GM23338 (cell line): ENCODE measurements at regions not wholly inside any gene's neighbourhood (a gene's known extent, or its start where the extent isn't known, plus 50 kb on each side); places are given as distances from the start of the nearest gene placed in this dataset.

ENCODE experiments used
- ATAC-seq: fragments of 200-7000 bp; cut with Tn5 transposase; 3 replicates; pipeline ENCODE4 v1.9.1; 2020
- DNase-seq: peaks from one replicate; pipeline ENCODE4 v3.0.0-alpha.2; 2015; ENCODE audit warnings: low spot score
- H2AFZ ChIP-seq: fragments of 200-600 bp; sonication (generic); 2 replicates; pipeline ENCODE4 v1.8.0; 2016; ENCODE audit warnings: antibody characterized with exemption, mild to moderate bottlenecking, moderate library complexity
- H3F3A ChIP-seq: fragments of 200-600 bp; sonication (generic); replicated peaks from 2 replicates; pipeline ENCODE4 v1.8.0; 2017; ENCODE audit warnings: antibody characterized with exemption, mixed run types, low read depth
- H3K27ac ChIP-seq: fragments of 200-600 bp; sonication (generic); 2 replicates; pipeline ENCODE4 v1.6.1; 2016; ENCODE audit warnings: low read depth
- H3K27me3 ChIP-seq: fragments of 200-600 bp; sonication (generic); 2 replicates; pipeline ENCODE4 v1.8.0; 2016; ENCODE audit warnings: mild to moderate bottlenecking, mixed run types, moderate library complexity; ENCODE audit not compliant: insufficient read depth
- H3K36me3 ChIP-seq: fragments of 200-600 bp; sonication (generic); 2 replicates; pipeline ENCODE4 v1.8.0; 2016; ENCODE audit warnings: mild to moderate bottlenecking; ENCODE audit not compliant: insufficient read depth
- H3K4me1 ChIP-seq: fragments of 200-600 bp; sonication (generic); 2 replicates; pipeline ENCODE4 v1.8.0; 2016; ENCODE audit warnings: mild to moderate bottlenecking, moderate library complexity; ENCODE audit not compliant: insufficient read depth
- H3K4me2 ChIP-seq: fragments of 200-600 bp; sonication (generic); 2 replicates; pipeline ENCODE4 v1.7.1; 2017; ENCODE audit warnings: mixed run types
- H3K4me3 ChIP-seq: fragments of 200-600 bp; sonication (generic); 2 replicates; pipeline ENCODE4 v1.6.1; 2016; ENCODE audit warnings: mixed run types
- H3K79me2 ChIP-seq: fragments of 200-600 bp; sonication (generic); replicated peaks from 2 replicates; pipeline ENCODE4 v1.8.0; 2017; ENCODE audit warnings: mild to moderate bottlenecking; ENCODE audit not compliant: insufficient read depth
- H3K9me2 ChIP-seq: fragments of 200-600 bp; sonication (generic); 2 replicates; pipeline ENCODE4 v1.8.0; 2017; ENCODE audit not compliant: insufficient read depth
- H4K20me1 ChIP-seq: fragments of 200-600 bp; sonication (generic); replicated peaks from 2 replicates; pipeline ENCODE4 v1.8.0; 2017; ENCODE audit warnings: mild to moderate bottlenecking; ENCODE audit not compliant: insufficient read depth
- H3K27ac Mint-ChIP-seq: 2 replicates; pipeline ENCODE4 v1.8.0; 2020; ENCODE audit warnings: inconsistent platforms, mild to moderate bottlenecking, moderate library complexity, mixed read lengths
- H3K27me3 Mint-ChIP-seq: 3 replicates; pipeline ENCODE4 v1.8.0; 2022; ENCODE audit warnings: low read depth, mild to moderate bottlenecking, moderate library complexity, mixed read lengths, inconsistent platforms; ENCODE audit not compliant: insufficient read depth, poor library complexity
- H3K36me3 Mint-ChIP-seq: 3 replicates; pipeline ENCODE4 v1.8.0; 2021; ENCODE audit warnings: low read depth, mild to moderate bottlenecking, inconsistent platforms, moderate library complexity, mixed read lengths
- H3K4me1 Mint-ChIP-seq: 3 replicates; pipeline ENCODE4 v1.8.0; 2020; ENCODE audit warnings: mild to moderate bottlenecking, inconsistent platforms, mixed read lengths
- H3K4me3 Mint-ChIP-seq: 3 replicates; pipeline ENCODE4 v1.8.0; 2021; ENCODE audit warnings: moderate library complexity, mild to moderate bottlenecking, inconsistent platforms, mixed read lengths
- H3K9me3 Mint-ChIP-seq: 3 replicates; pipeline ENCODE4 v1.8.0; 2020; ENCODE audit warnings: moderate library complexity, mild to moderate bottlenecking, inconsistent platforms, mixed read lengths
- CREB1 ChIP-seq: fragments of 250-450 bp; sonication (Bioruptor Pico); IDR thresholded peaks from 2 replicates; pipeline ENCODE4 v1.5.0; 2020; ENCODE audit warnings: low read depth, mild to moderate bottlenecking, moderate library complexity
- EZH2 ChIP-seq: fragments of 200-600 bp; sonication (generic); IDR thresholded peaks from one replicate; pipeline ENCODE4 v1.8.0; 2017; ENCODE audit warnings: antibody characterized with exemption, mild to moderate bottlenecking, low read depth; ENCODE audit not compliant: unreplicated experiment
- EZH2phosphoT487 ChIP-seq: fragments of 200-600 bp; sonication (generic); IDR thresholded peaks from one replicate; pipeline ENCODE4 v1.8.1; 2018; ENCODE audit warnings: antibody characterized with exemption; ENCODE audit not compliant: unreplicated experiment
- JUNB ChIP-seq: IDR thresholded peaks from one replicate; pipeline ENCODE4 v1.6.1; 2016; ENCODE audit warnings: antibody characterized with exemption; ENCODE audit not compliant: unreplicated experiment
- NANOG ChIP-seq: IDR thresholded peaks from 2 replicates; pipeline ENCODE4 v1.6.1; 2016; ENCODE audit warnings: antibody characterized with exemption, borderline replicate concordance
- POLR2AphosphoS5 ChIP-seq: IDR thresholded peaks from 2 replicates; pipeline ENCODE4 v1.6.1; 2016; ENCODE audit warnings: antibody characterized with exemption, low read depth
- STAT1 ChIP-seq: IDR thresholded peaks from one replicate; pipeline ENCODE4 v1.6.1; 2016; ENCODE audit warnings: antibody characterized with exemption; ENCODE audit not compliant: unreplicated experiment
- ZNF114 ChIP-seq: fragments of 250-450 bp; sonication (Bioruptor Pico); IDR thresholded peaks from 2 replicates; pipeline ENCODE4 v1.5.0; 2020; ENCODE audit warnings: mild to moderate bottlenecking, moderate library complexity
- ZNF331 ChIP-seq: fragments of 250-450 bp; sonication (Bioruptor Pico); IDR thresholded peaks from 2 replicates; pipeline ENCODE4 v1.5.0; 2020; ENCODE audit warnings: low read depth, mild to moderate bottlenecking, moderate library complexity
- TF ChIP-seq, protein P1 (sequence below): IDR thresholded peaks from one replicate; pipeline ENCODE4 v1.6.1; 2018; ENCODE audit warnings: antibody characterized with exemption; ENCODE audit not compliant: unreplicated experiment
- TF ChIP-seq, protein P2 (sequence below): IDR thresholded peaks from 2 replicates; pipeline ENCODE4 v1.6.1; 2016; ENCODE audit warnings: antibody characterized with exemption
- TF ChIP-seq, protein P3 (sequence below), 2 experiments: fragments of 200-600 bp in 1 of 2; sonication (generic) in 1 of 2; conservative IDR thresholded peaks; 2 replicates each; pipeline versions ENCODE4 v1.5.1 to v1.6.1; 2016 to 2017; ENCODE audit warnings: antibody characterized with exemption in 2 of 2, low read depth in 2 of 2, mild to moderate bottlenecking in 2 of 2, moderate library complexity in 1 of 2
- TF ChIP-seq, protein P4 (sequence below): fragments of 250-450 bp; sonication (Bioruptor Pico); IDR thresholded peaks from 2 replicates; pipeline ENCODE4 v1.5.0; 2020; ENCODE audit warnings: mild to moderate bottlenecking, moderate library complexity

DNA sequence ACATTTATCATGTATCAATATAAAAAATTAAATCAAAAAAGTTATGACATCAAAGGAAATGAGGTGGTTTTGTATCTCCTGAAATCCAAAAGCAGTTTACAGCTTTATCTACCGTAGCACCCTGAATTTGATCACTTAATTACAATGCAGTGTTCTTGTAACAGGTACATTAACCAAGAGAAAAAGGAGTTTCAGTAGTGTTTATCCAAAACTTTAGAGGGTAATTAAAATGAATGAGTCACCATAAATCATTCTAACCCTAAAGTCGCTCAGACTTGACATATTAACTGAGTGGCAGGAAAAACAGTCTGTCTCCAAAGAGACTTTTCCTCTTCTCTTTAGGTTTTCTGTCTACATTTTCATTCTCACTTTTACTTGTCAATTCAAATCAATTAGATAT, 907.6 kb upstream of the EPHA5 start:
- H3F3A ChIP-seq = no peaks in the 10 kb centered on the region
- DNase-seq = no peak
- no peaks in the 10 kb centered on the region for H4K20me1 ChIP-seq
- H3K79me2 ChIP-seq = no peaks in the 10 kb centered on the region
- no peak overlapping the region for H3K4me3 ChIP-seq
- H3K9me2 ChIP-seq = no peaks in the 10 kb centered on the region
- H3K36me3 ChIP-seq = no peaks in the 10 kb centered on the region
- H3K9me3 Mint-ChIP-seq = no peaks in the 10 kb centered on the region
- no peaks in the 10 kb centered on the region for H3K4me1 ChIP-seq
- H3K27me3 Mint-ChIP-seq = no peaks in the 10 kb centered on the region
- H3K4me1 Mint-ChIP-seq = no peaks in the 10 kb centered on the region
- no peak overlapping the region for H3K27ac Mint-ChIP-seq
- H3K4me3 Mint-ChIP-seq = no peak overlapping the region
- no peak overlapping the region for H2AFZ ChIP-seq
- no peaks in the 10 kb centered on the region for H3K36me3 Mint-ChIP-seq
- no peak overlapping the region for H3K27ac ChIP-seq
- no peak for ATAC-seq
- TF ChIP-seq EZH2 (no peak), NANOG (no peak), EZH2phosphoT487 (no peak), POLR2AphosphoS5 (no peak), ZNF331 (CRISPR knock-in tag) (no peak), STAT1 (no peak), CREB1 (CRISPR knock-in tag) (no peak), ZNF114 (CRISPR knock-in tag) (no peak), JUNB (no peak)
- TF ChIP-seq, protein P1, sequence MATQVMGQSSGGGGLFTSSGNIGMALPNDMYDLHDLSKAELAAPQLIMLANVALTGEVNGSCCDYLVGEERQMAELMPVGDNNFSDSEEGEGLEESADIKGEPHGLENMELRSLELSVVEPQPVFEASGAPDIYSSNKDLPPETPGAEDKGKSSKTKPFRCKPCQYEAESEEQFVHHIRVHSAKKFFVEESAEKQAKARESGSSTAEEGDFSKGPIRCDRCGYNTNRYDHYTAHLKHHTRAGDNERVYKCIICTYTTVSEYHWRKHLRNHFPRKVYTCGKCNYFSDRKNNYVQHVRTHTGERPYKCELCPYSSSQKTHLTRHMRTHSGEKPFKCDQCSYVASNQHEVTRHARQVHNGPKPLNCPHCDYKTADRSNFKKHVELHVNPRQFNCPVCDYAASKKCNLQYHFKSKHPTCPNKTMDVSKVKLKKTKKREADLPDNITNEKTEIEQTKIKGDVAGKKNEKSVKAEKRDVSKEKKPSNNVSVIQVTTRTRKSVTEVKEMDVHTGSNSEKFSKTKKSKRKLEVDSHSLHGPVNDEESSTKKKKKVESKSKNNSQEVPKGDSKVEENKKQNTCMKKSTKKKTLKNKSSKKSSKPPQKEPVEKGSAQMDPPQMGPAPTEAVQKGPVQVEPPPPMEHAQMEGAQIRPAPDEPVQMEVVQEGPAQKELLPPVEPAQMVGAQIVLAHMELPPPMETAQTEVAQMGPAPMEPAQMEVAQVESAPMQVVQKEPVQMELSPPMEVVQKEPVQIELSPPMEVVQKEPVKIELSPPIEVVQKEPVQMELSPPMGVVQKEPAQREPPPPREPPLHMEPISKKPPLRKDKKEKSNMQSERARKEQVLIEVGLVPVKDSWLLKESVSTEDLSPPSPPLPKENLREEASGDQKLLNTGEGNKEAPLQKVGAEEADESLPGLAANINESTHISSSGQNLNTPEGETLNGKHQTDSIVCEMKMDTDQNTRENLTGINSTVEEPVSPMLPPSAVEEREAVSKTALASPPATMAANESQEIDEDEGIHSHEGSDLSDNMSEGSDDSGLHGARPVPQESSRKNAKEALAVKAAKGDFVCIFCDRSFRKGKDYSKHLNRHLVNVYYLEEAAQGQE = no peak
- TF ChIP-seq, protein P2, sequence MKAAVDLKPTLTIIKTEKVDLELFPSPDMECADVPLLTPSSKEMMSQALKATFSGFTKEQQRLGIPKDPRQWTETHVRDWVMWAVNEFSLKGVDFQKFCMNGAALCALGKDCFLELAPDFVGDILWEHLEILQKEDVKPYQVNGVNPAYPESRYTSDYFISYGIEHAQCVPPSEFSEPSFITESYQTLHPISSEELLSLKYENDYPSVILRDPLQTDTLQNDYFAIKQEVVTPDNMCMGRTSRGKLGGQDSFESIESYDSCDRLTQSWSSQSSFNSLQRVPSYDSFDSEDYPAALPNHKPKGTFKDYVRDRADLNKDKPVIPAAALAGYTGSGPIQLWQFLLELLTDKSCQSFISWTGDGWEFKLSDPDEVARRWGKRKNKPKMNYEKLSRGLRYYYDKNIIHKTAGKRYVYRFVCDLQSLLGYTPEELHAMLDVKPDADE = no peak
- TF ChIP-seq, protein P3, sequence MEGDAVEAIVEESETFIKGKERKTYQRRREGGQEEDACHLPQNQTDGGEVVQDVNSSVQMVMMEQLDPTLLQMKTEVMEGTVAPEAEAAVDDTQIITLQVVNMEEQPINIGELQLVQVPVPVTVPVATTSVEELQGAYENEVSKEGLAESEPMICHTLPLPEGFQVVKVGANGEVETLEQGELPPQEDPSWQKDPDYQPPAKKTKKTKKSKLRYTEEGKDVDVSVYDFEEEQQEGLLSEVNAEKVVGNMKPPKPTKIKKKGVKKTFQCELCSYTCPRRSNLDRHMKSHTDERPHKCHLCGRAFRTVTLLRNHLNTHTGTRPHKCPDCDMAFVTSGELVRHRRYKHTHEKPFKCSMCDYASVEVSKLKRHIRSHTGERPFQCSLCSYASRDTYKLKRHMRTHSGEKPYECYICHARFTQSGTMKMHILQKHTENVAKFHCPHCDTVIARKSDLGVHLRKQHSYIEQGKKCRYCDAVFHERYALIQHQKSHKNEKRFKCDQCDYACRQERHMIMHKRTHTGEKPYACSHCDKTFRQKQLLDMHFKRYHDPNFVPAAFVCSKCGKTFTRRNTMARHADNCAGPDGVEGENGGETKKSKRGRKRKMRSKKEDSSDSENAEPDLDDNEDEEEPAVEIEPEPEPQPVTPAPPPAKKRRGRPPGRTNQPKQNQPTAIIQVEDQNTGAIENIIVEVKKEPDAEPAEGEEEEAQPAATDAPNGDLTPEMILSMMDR (conservative IDR thresholded peaks at IDR 0.05; ENCODE audit: low read depth in 2 of 2) = no peak
- TF ChIP-seq, protein P4, sequence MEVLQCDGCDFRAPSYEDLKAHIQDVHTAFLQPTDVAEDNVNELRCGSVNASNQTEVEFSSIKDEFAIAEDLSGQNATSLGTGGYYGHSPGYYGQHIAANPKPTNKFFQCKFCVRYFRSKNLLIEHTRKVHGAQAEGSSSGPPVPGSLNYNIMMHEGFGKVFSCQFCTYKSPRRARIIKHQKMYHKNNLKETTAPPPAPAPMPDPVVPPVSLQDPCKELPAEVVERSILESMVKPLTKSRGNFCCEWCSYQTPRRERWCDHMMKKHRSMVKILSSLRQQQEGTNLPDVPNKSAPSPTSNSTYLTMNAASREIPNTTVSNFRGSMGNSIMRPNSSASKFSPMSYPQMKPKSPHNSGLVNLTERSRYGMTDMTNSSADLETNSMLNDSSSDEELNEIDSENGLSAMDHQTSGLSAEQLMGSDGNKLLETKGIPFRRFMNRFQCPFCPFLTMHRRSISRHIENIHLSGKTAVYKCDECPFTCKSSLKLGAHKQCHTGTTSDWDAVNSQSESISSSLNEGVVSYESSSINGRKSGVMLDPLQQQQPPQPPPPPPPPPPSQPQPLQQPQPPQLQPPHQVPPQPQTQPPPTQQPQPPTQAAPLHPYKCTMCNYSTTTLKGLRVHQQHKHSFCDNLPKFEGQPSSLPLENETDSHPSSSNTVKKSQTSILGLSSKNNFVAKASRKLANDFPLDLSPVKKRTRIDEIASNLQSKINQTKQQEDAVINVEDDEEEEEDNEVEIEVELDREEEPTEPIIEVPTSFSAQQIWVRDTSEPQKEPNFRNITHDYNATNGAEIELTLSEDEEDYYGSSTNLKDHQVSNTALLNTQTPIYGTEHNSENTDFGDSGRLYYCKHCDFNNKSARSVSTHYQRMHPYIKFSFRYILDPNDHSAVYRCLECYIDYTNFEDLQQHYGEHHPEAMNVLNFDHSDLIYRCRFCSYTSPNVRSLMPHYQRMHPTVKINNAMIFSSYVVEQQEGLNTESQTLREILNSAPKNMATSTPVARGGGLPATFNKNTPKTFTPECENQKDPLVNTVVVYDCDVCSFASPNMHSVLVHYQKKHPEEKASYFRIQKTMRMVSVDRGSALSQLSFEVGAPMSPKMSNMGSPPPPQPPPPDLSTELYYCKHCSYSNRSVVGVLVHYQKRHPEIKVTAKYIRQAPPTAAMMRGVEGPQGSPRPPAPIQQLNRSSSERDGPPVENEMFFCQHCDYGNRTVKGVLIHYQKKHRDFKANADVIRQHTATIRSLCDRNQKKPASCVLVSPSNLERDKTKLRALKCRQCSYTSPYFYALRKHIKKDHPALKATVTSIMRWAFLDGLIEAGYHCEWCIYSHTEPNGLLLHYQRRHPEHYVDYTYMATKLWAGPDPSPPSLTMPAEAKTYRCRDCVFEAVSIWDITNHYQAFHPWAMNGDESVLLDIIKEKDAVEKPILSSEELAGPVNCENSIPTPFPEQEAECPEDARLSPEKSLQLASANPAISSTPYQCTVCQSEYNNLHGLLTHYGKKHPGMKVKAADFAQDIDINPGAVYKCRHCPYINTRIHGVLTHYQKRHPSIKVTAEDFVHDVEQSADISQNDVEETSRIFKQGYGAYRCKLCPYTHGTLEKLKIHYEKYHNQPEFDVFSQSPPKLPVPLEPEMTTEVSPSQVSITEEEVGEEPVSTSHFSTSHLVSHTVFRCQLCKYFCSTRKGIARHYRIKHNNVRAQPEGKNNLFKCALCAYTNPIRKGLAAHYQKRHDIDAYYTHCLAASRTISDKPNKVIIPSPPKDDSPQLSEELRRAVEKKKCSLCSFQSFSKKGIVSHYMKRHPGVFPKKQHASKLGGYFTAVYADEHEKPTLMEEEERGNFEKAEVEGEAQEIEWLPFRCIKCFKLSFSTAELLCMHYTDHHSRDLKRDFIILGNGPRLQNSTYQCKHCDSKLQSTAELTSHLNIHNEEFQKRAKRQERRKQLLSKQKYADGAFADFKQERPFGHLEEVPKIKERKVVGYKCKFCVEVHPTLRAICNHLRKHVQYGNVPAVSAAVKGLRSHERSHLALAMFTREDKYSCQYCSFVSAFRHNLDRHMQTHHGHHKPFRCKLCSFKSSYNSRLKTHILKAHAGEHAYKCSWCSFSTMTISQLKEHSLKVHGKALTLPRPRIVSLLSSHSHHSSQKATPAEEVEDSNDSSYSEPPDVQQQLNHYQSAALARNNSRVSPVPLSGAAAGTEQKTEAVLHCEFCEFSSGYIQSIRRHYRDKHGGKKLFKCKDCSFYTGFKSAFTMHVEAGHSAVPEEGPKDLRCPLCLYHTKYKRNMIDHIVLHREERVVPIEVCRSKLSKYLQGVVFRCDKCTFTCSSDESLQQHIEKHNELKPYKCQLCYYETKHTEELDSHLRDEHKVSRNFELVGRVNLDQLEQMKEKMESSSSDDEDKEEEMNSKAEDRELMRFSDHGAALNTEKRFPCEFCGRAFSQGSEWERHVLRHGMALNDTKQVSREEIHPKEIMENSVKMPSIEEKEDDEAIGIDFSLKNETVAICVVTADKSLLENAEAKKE (CRISPR knock-in tag) = no peak
- H3K4me2 ChIP-seq = no peak overlapping the region
- H3K27me3 ChIP-seq = no peaks in the 10 kb centered on the region
